ENCODE measurements at regions not wholly inside any gene's neighbourhood (a gene's known extent, or its start where the extent isn't known, plus 50 kb on each side); places are given as distances from the start of the nearest gene placed in this dataset.

- Histone ChIP-seq H3K4me3 (no peak overlapping the region), H3K4me2 (ENCODE audit: insufficient read depth, low read length) (no peak overlapping the region), H4K20me1 (replicated peaks; ENCODE audit: control insufficient read depth, insufficient read depth, low read length) (no peaks in the 10 kb centered on the region), H3K9me3 (replicated peaks; ENCODE audit: control insufficient read depth, insufficient read depth, low read depth, low read length) (no peaks in the 10 kb centered on the region), H3K27ac (ENCODE audit: extremely low read depth, low read depth, low read length) (no peak overlapping the region), H3K9me1 (ENCODE audit: control insufficient read depth, insufficient read depth, low read length) (no peaks in the 10 kb centered on the region), H3K9ac (ENCODE audit: insufficient read depth in 1 of 2, low read depth in 2 of 2, low read length in 2 of 2) (no peak overlapping the region), H3K27me3 (ENCODE audit: control insufficient read depth in 2 of 2, insufficient read depth in 2 of 2, low read length in 2 of 2) (no peaks in the 10 kb centered on the region), H3K4me1 (replicated peaks in 1 of 2; ENCODE audit: control insufficient read depth in 2 of 2, insufficient read depth in 2 of 2, low read length in 2 of 2) (no peaks in the 10 kb centered on the region), H3K79me2 (ENCODE audit: control insufficient read depth, insufficient read depth, low read length) (no peaks in the 10 kb centered on the region), H2AFZ (ENCODE audit: low read depth, low read length) (no peak overlapping the region), H3K36me3 (ENCODE audit: control insufficient read depth, insufficient read depth, low read length) (no peaks in the 10 kb centered on the region)
- BruUV-seq (replicated peaks) = no TSS peak
- CTCF ChIA-PET (ENCODE audit: low intra/inter-chr PET ratio) = no interaction called here
- intact Hi-C loops (cut with micrococcal nuclease) = no loop called here
- DNase-seq (ENCODE audit: extremely low read depth in 1 of 4, low spot score in 3 of 4) = no peak
- WGBS (ENCODE audit: insufficient coverage, low coverage, missing lambda C conversion rate) = 11% methylated on average over 1 of the region's 1 CpG
- FAIRE-seq = no peak
- POLR2A ChIA-PET = no interaction called here
- in situ Hi-C loops (cut with MboI) = no loop called here
- ATAC-seq = no peak
- TF ChIP-seq ZNF586 (CRISPR knock-in tag; conservative IDR thresholded peaks at IDR 0.05) (no peak), HDAC6 (IDR thresholded peaks at IDR 0.05; ENCODE audit: low read depth, low read length) (no peak), ZZZ3 (IDR thresholded peaks at IDR 0.05) (no peak), NCOA4 (IDR thresholded peaks at IDR 0.05; ENCODE audit: partially characterized antibody) (no peak), TCF3 (CRISPR knock-in tag; IDR thresholded peaks at IDR 0.05) (no peak), ZNF740 (CRISPR knock-in tag; IDR thresholded peaks at IDR 0.05) (no peak), ZNF740 (tag; IDR thresholded peaks at IDR 0.05) (no peak), CHD4 (IDR thresholded peaks at IDR 0.05; ENCODE audit: insufficient read depth, insufficient replicate concordance, low read depth, low read length, poor library complexity, severe bottlenecking) (no peak), OTX1 (CRISPR knock-in tag; IDR thresholded peaks at IDR 0.05) (no peak), PHB2 (IDR thresholded peaks at IDR 0.05; ENCODE audit: low read depth) (no peak), PTRF (tag; IDR thresholded peaks at IDR 0.05) (no peak)
- TF ChIP-seq, protein P1, sequence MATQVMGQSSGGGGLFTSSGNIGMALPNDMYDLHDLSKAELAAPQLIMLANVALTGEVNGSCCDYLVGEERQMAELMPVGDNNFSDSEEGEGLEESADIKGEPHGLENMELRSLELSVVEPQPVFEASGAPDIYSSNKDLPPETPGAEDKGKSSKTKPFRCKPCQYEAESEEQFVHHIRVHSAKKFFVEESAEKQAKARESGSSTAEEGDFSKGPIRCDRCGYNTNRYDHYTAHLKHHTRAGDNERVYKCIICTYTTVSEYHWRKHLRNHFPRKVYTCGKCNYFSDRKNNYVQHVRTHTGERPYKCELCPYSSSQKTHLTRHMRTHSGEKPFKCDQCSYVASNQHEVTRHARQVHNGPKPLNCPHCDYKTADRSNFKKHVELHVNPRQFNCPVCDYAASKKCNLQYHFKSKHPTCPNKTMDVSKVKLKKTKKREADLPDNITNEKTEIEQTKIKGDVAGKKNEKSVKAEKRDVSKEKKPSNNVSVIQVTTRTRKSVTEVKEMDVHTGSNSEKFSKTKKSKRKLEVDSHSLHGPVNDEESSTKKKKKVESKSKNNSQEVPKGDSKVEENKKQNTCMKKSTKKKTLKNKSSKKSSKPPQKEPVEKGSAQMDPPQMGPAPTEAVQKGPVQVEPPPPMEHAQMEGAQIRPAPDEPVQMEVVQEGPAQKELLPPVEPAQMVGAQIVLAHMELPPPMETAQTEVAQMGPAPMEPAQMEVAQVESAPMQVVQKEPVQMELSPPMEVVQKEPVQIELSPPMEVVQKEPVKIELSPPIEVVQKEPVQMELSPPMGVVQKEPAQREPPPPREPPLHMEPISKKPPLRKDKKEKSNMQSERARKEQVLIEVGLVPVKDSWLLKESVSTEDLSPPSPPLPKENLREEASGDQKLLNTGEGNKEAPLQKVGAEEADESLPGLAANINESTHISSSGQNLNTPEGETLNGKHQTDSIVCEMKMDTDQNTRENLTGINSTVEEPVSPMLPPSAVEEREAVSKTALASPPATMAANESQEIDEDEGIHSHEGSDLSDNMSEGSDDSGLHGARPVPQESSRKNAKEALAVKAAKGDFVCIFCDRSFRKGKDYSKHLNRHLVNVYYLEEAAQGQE (IDR thresholded peaks at IDR 0.05; ENCODE audit: borderline replicate concordance) = no peak
- TF ChIP-seq, protein P1 (CRISPR knock-in tag; IDR thresholded peaks at IDR 0.05; ENCODE audit: low read depth) = no peak
These were observed 301.8 kb upstream of the NRIP1 start for GRCh38 chr21:15366555-15366954.
